ENCODE measurements at regions not wholly inside any gene's neighbourhood (a gene's known extent, or its start where the extent isn't known, plus 50 kb on each side); places are given as distances from the start of the nearest gene placed in this dataset.
"Not testable (repeated sequence)": the region's sequence is repeated elsewhere in the genome, so short reads cannot be mapped to it uniquely, and the experiment has no call there.

- H3K27ac Mint-ChIP-seq = no peak overlapping the region
- no peak overlapping the region for H3K4me3 Mint-ChIP-seq
- DNase-seq (ENCODE audit: low spot score) (no peak), ATAC-seq (no peak)
- peaks cover 7% of the 10 kb centered on the region in 2 donors for H3K4me1 Mint-ChIP-seq (ENCODE audit: low read depth in 2 of 2)
- H3K36me3 Mint-ChIP-seq = peaks cover 23% of the 10 kb centered on the region
- H3K27me3 Mint-ChIP-seq = no peaks in the 10 kb centered on the region
- H3K9me3 Mint-ChIP-seq = peaks cover 19% of the 10 kb centered on the region
Observed at GRCh38 chr9:65459756-65460320, 174.8 kb upstream of the FOXD4L5 start.

DNA sequence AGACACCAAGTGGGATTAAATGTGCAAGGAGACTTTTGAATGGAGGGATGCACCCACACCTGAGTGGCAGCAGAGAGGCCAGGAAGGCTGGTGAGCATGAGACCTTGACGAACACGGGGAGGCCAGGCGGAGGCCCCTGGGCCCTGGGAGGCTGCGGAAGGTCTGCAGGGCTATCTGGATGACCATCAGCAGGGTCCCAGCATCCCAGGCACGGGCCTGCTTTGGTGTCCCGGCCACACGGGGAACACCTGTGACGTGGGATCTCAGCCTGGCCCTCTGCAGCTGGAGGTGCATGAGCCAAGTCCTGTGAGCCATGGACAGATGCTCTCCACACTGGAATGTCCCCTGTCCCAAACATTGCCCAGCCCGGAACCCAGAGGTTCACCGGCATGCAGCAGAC lies 174.0 kb upstream of the FOXD4L5 start:
- Mint-ChIP-seq H3K4me3 (no peak overlapping the region), H3K9me3 (peaks cover 10% of the 10 kb centered on the region)
- ATAC-seq = no peak

GRCh38 chr9:65458465-65458864 lies 173.5 kb upstream of the FOXD4L5 start:
- Mint-ChIP-seq H3K4me3 (no peak overlapping the region), H3K27ac (no peak overlapping the region), H3K36me3 (peaks cover 13% of the 10 kb centered on the region), H3K4me1 (ENCODE audit: low read depth in 2 of 2) (peaks cover 0 to under 1% of the 10 kb centered on the region in 2 donors), H3K9me3 (peaks cover 9% of the 10 kb centered on the region), H3K27me3 (no peaks in the 10 kb centered on the region)
- no peak for ATAC-seq
- DNase-seq (ENCODE audit: low spot score) = no peak

More for the DNA sequence above, 174.0 kb upstream of the FOXD4L5 start:
- Mint-ChIP-seq H3K27ac (no peak overlapping the region), H3K4me1 (ENCODE audit: low read depth in 2 of 2) (peaks cover 0 to 6% of the 10 kb centered on the region in 2 donors), H3K27me3 (no peaks in the 10 kb centered on the region), H3K36me3 (peaks cover 15% of the 10 kb centered on the region)
- no peak for DNase-seq (ENCODE audit: low spot score)

- Mint-ChIP-seq H3K36me3 (peaks cover 14% of the 10 kb centered on the region), H3K9me3 (peaks cover 11% of the 10 kb centered on the region)
- not testable (repeated sequence) for DNase-seq (ENCODE audit: low spot score); H3K4me3 Mint-ChIP-seq; H3K4me1 Mint-ChIP-seq (ENCODE audit: low read depth in 2 of 2); ATAC-seq; H3K27ac Mint-ChIP-seq; H3K27me3 Mint-ChIP-seq
Observed at GRCh38 chr9:65456991-65457390, 172.0 kb upstream of the FOXD4L5 start.

GRCh38 chr9:65455751-65456647 lies 171.0 kb upstream of the FOXD4L5 start:
- H3K4me3 Mint-ChIP-seq; H3K27ac Mint-ChIP-seq; H3K27me3 Mint-ChIP-seq; DNase-seq (ENCODE audit: low spot score); H3K4me1 Mint-ChIP-seq (ENCODE audit: low read depth in 2 of 2): not testable (repeated sequence)
- peaks cover 21% of the 10 kb centered on the region for H3K36me3 Mint-ChIP-seq
- ATAC-seq = peak in 1 of 2 donors; percentile 21
- peaks cover 18% of the 10 kb centered on the region for H3K9me3 Mint-ChIP-seq

DNA sequence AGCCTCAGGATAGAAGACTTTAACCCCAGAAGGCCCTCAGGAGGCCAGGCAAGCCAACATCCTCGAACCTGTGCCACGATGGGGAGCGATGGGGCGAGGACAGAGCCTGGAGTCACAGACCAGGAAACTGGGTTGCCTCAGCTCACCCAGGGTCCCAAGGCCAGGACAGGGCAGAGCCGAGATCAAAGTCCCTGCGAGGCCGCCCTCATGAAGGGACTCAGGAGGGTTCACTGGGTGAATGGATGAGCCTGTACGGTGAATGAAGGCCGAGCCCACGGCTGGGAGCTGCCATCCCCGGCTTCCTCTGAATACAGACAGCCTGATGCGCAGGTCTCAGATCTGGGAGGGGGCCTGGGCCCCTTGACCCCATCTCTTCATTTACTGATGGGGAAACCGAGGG lies 170.1 kb upstream of the FOXD4L5 start:
- peaks cover 23% of the 10 kb centered on the region for H3K36me3 Mint-ChIP-seq
- not testable (repeated sequence) for H3K27me3 Mint-ChIP-seq; DNase-seq (ENCODE audit: low spot score); H3K27ac Mint-ChIP-seq; ATAC-seq; H3K4me3 Mint-ChIP-seq; H3K4me1 Mint-ChIP-seq (ENCODE audit: low read depth in 2 of 2)
- peaks cover 20% of the 10 kb centered on the region for H3K9me3 Mint-ChIP-seq

DNA sequence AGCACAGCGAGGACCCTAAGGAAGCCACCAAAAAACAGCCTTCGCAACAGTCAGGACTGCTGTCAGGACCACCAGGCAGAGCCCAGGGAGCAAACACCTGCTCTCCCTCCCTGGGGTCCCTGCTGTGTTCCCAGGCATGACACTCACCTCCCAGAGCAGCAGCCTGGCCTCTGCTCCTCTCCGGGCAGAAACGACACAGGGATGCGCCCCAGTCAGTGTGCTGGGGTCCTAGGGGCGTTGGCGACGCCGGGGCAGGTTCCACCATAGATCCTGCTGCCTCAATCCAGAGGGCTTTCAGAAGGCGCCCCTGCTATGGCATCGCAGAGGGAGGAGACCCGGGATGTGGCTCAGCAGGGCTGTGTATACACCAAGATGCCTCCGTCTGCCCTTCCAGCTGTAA lies 169.7 kb upstream of the FOXD4L5 start:
- ATAC-seq; DNase-seq (ENCODE audit: low spot score); H3K27ac Mint-ChIP-seq; H3K4me3 Mint-ChIP-seq; H3K27me3 Mint-ChIP-seq; H3K4me1 Mint-ChIP-seq (ENCODE audit: low read depth in 2 of 2): not testable (repeated sequence)
- Mint-ChIP-seq H3K36me3 (peaks cover 23% of the 10 kb centered on the region), H3K9me3 (peaks cover 20% of the 10 kb centered on the region)

DNA sequence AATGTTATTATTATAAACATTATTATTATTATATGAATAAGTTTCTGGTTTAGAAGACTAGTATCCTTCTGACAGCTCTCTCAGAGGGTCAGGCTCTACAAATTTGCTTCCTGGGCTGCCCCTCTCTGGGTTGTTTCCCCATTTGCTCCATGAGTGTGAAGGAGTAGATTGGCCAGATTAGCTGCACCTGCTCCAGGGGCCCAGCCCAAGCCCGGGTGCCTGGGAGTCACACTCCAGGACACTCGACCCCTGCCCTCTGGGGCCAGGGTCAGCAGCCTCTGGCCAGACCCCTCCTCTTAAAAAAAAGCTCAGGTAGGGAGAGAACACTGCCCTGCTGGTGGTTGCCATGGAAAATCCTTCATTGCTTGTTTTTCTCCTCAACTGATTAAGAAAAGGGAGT lies 169.0 kb upstream of the FOXD4L5 start:
- H3K27me3 Mint-ChIP-seq, H3K27ac Mint-ChIP-seq: not testable (repeated sequence)

GRCh38 chr9:65449886-65450610 lies 165.0 kb upstream of the FOXD4L5 start:
- H3K4me3 Mint-ChIP-seq; H3K4me1 Mint-ChIP-seq (ENCODE audit: low read depth in 2 of 2); H3K27ac Mint-ChIP-seq; DNase-seq (ENCODE audit: low spot score); H3K27me3 Mint-ChIP-seq: not testable (repeated sequence)
- peak in 1 of 2 donors; percentile 20 for ATAC-seq
- H3K36me3 Mint-ChIP-seq = peaks cover 27% of the 10 kb centered on the region
- H3K9me3 Mint-ChIP-seq = peaks cover 32% of the 10 kb centered on the region

More for the DNA sequence above, 169.0 kb upstream of the FOXD4L5 start:
- not testable (repeated sequence) for ATAC-seq; DNase-seq (ENCODE audit: low spot score); H3K4me1 Mint-ChIP-seq (ENCODE audit: low read depth in 2 of 2); H3K4me3 Mint-ChIP-seq
- H3K36me3 Mint-ChIP-seq = peaks cover 23% of the 10 kb centered on the region
- peaks cover 20% of the 10 kb centered on the region for H3K9me3 Mint-ChIP-seq

DNA sequence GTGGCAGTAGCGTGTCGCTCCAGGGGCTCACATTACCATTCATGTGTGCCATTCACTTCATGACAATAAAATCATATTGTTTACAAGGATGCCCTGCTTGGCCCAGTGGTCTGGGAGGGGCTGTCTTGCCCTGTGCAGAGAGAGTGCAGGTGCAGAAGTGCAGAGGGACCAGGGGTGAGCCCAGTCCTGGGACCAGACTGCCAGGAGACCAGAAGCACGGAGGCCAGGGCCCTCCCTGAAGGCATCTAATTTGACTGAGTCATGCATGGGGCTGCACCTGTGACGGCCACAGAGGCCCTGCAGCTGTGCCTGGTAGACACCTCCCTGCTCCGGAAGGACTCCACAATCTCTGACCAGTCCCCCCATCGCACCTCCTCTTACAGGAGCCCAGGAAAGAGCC lies 164.4 kb upstream of the FOXD4L5 start:
- Mint-ChIP-seq H3K9me3 (peaks cover 32% of the 10 kb centered on the region), H3K4me1 (ENCODE audit: low read depth in 2 of 2) (no peaks in the 10 kb centered on the region), H3K27me3 (no peaks in the 10 kb centered on the region), H3K36me3 (peaks cover 27% of the 10 kb centered on the region), H3K27ac (no peak overlapping the region), H3K4me3 (no peak overlapping the region)
- no peak for ATAC-seq
- DNase-seq (ENCODE audit: low spot score) = no peak

DNA sequence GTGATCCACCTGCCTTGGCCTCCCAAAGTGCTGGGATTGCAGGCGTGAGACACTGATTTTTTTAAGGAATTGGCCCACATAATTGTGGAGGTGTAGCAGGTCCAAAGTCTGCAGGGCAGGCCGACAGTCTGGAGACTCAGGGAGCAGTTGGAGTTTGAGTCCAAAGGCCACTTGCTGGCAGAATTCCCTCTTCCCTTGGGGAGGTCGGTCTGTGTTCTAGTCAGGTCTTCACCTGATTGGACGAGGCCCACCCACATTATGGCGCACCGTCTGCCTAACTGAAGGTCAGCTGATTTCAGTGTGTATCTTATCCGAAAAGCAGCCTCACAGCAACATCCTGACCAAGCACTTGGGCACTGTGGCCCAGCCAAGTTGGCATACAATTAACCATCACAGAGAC lies 162.1 kb upstream of the FOXD4L5 start:
- not testable (repeated sequence) for H3K4me3 Mint-ChIP-seq; H3K27ac Mint-ChIP-seq; H3K4me1 Mint-ChIP-seq (ENCODE audit: low read depth in 2 of 2); H3K27me3 Mint-ChIP-seq; DNase-seq (ENCODE audit: low spot score); ATAC-seq
- Mint-ChIP-seq H3K36me3 (peaks cover 13% of the 10 kb centered on the region), H3K9me3 (peaks cover 26% of the 10 kb centered on the region)

DNA sequence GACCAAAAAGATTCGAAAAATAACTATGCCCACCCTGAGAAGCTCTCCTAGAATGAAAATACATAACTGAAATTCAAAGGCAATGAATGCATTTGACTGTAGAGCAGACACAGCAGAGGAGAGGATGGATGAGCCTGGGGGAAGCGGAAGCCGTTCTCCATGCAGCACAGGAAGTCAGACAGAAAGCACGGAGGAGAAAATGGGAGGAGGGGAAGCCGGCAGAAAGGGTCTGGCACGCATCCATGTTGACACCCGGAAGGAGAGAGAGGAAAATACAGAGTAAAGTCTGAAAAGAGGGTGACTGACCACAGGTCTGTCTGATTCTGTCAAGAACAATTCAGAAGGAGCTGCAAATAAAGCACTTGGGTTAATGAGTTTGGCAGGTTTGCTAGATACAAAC lies 161.0 kb upstream of the FOXD4L5 start:
- H3K27me3 Mint-ChIP-seq; H3K36me3 Mint-ChIP-seq; H3K27ac Mint-ChIP-seq; DNase-seq (ENCODE audit: low spot score); H3K4me1 Mint-ChIP-seq (ENCODE audit: low read depth in 2 of 2); H3K4me3 Mint-ChIP-seq; ATAC-seq: not testable (repeated sequence)
- peaks cover 19% of the 10 kb centered on the region for H3K9me3 Mint-ChIP-seq

- ATAC-seq = no peak
- peaks cover 4% of the 10 kb centered on the region for H3K36me3 Mint-ChIP-seq
- no peak overlapping the region for H3K4me3 Mint-ChIP-seq
- H3K4me1 Mint-ChIP-seq (ENCODE audit: low read depth in 2 of 2) = no peaks in the 10 kb centered on the region
- H3K9me3 Mint-ChIP-seq = peaks cover 17% of the 10 kb centered on the region
- H3K27me3 Mint-ChIP-seq = no peaks in the 10 kb centered on the region
- no peak for DNase-seq (ENCODE audit: low spot score)
- H3K27ac Mint-ChIP-seq = no peak overlapping the region
Observed at GRCh38 chr9:65444943-65445342, 159.9 kb upstream of the FOXD4L5 start.

GRCh38 chr9:65442116-65442515 lies 157.1 kb upstream of the FOXD4L5 start:
- H3K27me3 Mint-ChIP-seq; H3K27ac Mint-ChIP-seq; DNase-seq (ENCODE audit: low spot score); H3K4me1 Mint-ChIP-seq (ENCODE audit: low read depth in 2 of 2); H3K4me3 Mint-ChIP-seq: not testable (repeated sequence)
- peak in 1 of 2 donors; percentile 15 for ATAC-seq
- Mint-ChIP-seq H3K9me3 (peaks cover 19% of the 10 kb centered on the region), H3K36me3 (peaks cover 14% of the 10 kb centered on the region)

Data from natural killer cell treated with Interleukin-12 subunit alpha and Interleukin-12 subunit beta and Interleukin-15 and Interleukin-18, amount 100 ng/mL, for 72 hours (primary cell).